Islet of Langerhans (tissue), 1 donor: ENCODE measurements at regions not wholly inside any gene's neighbourhood (a gene's known extent, or its start where the extent isn't known, plus 50 kb on each side); places are given as distances from the start of the nearest gene placed in this dataset.

Experiments
- FAIRE-seq: peaks from one replicate; lab custom pipeline; 2011; peaks lifted over from hg19 to GRCh38; lab: Jason Lieb, UNC

GRCh38 chrX:22665818-22666217 is 333.9 kb upstream of the DDX53 start:
- peak; percentile 41 for FAIRE-seq

GRCh38 chrX:22666441-22666840 is 333.3 kb upstream of the DDX53 start:
- no peak for FAIRE-seq

GRCh38 chrX:22674932-22675331 is 324.8 kb upstream of the DDX53 start:
- peak; percentile 94 for FAIRE-seq

- FAIRE-seq: no peak
These were observed 313.6 kb upstream of the DDX53 start for GRCh38 chrX:22686138-22686541.

- FAIRE-seq: no peak
These were observed 310.5 kb upstream of the DDX53 start for GRCh38 chrX:22689290-22689689.

GRCh38 chrX:22690116-22690515 is 309.6 kb upstream of the DDX53 start:
- FAIRE-seq: no peak

- FAIRE-seq: no peak
These were observed 307.7 kb upstream of the DDX53 start for GRCh38 chrX:22691966-22692565.

GRCh38 chrX:22698151-22698550 is 301.6 kb upstream of the DDX53 start:
- FAIRE-seq: no peak

GRCh38 chrX:22699581-22700091 is 300.1 kb upstream of the DDX53 start:
- FAIRE-seq: peak; percentile 82

GRCh38 chrX:22712942-22713341 is 286.8 kb upstream of the DDX53 start:
- no peak for FAIRE-seq

GRCh38 chrX:22730542-22730941 is 269.2 kb upstream of the DDX53 start:
- no peak for FAIRE-seq

GRCh38 chrX:22737541-22737940 is 262.2 kb upstream of the DDX53 start:
- no peak for FAIRE-seq

- FAIRE-seq: no peak
These were observed 260.5 kb upstream of the DDX53 start for GRCh38 chrX:22739276-22739675.

- FAIRE-seq: peak; percentile 24
These were observed 258.9 kb upstream of the DDX53 start for GRCh38 chrX:22740836-22741235.

GRCh38 chrX:22742174-22742573 is 257.6 kb upstream of the DDX53 start:
- FAIRE-seq: peak; percentile 65

- FAIRE-seq: no peak
These were observed 253.7 kb upstream of the DDX53 start for GRCh38 chrX:22746081-22746480.

GRCh38 chrX:22748093-22748999 is 251.4 kb upstream of the DDX53 start:
- FAIRE-seq: peak; percentile 98

GRCh38 chrX:22758807-22759481 is 240.8 kb upstream of the DDX53 start:
- peak; percentile 21 for FAIRE-seq

GRCh38 chrX:22760513-22761057 is 239.2 kb upstream of the DDX53 start:
- peak; percentile 90 for FAIRE-seq

GRCh38 chrX:22788221-22788620 is 211.5 kb upstream of the DDX53 start:
- no peak for FAIRE-seq

- FAIRE-seq: no peak
These were observed 204.1 kb upstream of the DDX53 start for GRCh38 chrX:22795671-22796070.

- FAIRE-seq: no peak
These were observed 199.4 kb upstream of the DDX53 start for GRCh38 chrX:22800360-22800759.

GRCh38 chrX:22800806-22801205 is 199.0 kb upstream of the DDX53 start:
- FAIRE-seq: no peak
